Left lobe of liver (tissue), 2 donors: ENCODE measurements at regions not wholly inside any gene's neighbourhood (a gene's known extent, or its start where the extent isn't known, plus 50 kb on each side); places are given as distances from the start of the nearest gene placed in this dataset.

Experiments
- ATAC-seq: fragments of 200-7000 bp; cut with Tn5 transposase; one replicate; pipeline ENCODE4 v1.9.1; 2020; ENCODE audit warnings: mild to moderate bottlenecking, moderate library complexity
- DNase-seq: peaks from one replicate; pipeline ENCODE4 v3.0.0-alpha.2; 2020; ENCODE audit warnings: low spot score
- donor health status: DM: no; HTN: no; CAD: no; lungs with moderate emphysema.
- donor health status: DM: no; HTN: yes; CAD: no.

- no peak for ATAC-seq
- DNase-seq: no peak
These were observed 115.9 kb downstream of the GADD45G start for GRCh38 chr9:89720696-89721175.

DNA sequence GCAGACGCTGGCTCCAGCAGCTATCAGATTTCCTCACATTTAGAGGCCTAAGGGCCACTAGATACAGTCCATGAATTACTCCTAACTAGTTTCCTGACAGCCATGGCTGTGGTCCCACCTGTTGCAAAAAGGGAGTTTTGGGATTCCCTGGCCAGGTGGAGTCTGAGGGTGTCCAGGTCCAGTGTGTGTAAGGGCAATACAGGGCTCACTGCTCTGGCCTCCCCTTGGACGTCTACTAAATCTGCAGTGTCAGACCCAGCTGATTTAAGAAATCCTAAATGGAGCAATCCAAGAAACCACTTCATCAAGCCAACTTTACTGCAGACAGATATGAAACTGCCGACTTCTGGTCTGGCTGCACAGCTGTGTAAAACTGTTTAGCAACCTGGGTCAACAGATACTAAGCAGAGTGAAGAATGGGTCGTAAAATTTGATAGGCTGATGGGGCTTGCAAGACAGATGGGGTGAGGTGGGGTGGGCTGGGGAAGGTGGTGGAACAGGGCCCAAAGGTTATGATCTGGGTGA, 116.4 kb downstream of the GADD45G start:
- ATAC-seq: peak; percentile 31
- no peak for DNase-seq

- DNase-seq: no peak
- no peak for ATAC-seq
These were observed 117.2 kb downstream of the GADD45G start for GRCh38 chr9:89721971-89722530.

GRCh38 chr9:89722712-89723111, 117.9 kb downstream of the GADD45G start:
- DNase-seq (no peak), ATAC-seq (no peak)

DNA sequence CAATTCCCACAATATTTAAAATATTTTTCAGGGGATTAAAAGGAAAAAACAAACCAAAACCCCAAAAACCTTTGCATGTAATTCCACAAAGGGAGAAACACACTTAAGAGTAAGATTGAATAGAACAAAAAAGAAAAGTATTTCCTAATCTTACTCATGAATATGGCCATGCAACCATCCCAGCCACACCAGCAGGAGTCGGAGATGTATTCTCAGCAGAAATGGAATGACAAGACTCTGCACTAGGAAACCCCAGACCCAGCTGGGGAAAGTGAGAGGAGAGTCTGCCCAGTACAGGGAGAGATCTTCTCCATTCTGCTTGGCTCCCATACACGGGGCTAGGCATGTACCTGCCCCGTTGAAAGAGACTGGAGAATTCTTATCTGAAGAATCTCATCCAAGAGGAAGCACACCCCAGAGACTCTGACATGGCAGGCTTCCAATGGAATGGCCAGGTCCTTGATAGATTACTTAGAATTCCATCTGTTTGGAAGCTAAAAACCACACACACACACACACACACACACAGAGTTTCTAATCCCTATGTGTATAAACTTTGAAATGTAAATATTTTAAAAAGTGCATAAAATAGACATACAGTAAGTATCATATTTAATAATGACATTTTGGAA, 118.8 kb downstream of the GADD45G start:
- DNase-seq (no peak), ATAC-seq (no peak)

- DNase-seq: no peak
These were observed 119.8 kb downstream of the GADD45G start for GRCh38 chr9:89724659-89725058.

DNA sequence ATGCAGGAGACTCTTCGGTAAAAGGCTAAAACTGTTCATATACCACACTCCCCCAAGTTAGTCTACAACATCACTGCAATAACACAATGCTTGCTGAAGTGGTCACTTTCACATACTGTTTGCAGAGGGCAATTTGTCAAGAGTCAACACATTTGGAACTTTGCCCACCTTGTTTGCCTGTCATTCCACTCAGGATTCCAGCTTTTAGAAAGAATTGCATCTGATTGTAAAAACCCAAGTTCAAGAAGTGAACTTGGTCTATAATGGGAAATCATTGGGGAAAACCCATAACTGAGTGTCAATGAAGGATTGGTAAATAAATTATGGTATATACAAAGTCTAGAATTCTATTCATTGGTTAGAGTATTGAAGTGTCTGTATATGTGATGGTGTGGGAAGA, 120.5 kb downstream of the GADD45G start:
- DNase-seq: no peak
- ATAC-seq: no peak

More at GRCh38 chr9:89724659-89725058, 119.8 kb downstream of the GADD45G start:
- ATAC-seq: no peak

DNA sequence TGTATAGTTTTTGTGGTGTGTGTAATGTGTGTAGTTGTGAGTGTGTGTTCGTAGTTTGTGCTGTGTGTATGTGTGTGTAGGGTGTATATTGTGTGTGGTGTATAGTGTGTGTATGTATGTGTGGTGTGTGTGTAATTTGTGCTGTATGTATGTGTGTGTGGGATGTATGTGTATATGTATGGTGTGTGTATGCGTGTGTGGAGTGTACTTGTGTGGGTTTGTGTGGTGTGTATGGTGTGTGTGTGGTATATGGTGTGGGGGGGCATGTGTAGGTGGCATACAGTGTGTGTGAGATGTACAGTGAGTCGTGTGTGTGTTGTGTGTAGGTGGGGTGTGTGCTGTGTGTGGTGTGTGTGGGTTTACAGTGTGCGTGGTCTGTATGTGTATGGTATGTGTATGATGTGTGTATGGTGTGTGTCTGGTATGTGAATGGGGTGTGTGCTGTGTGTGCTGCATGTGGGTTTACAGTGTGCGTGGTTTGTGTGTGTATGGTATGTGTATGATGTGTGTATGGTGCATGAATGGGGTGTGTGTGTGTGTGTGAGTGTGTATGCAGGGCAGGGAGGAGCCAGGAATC, 125.2 kb downstream of the GADD45G start:
- ATAC-seq (no peak), DNase-seq (no peak)

GRCh38 chr9:89730715-89731114, 125.9 kb downstream of the GADD45G start:
- DNase-seq: peak; percentile 97
- ATAC-seq: peak; percentile 91

DNA sequence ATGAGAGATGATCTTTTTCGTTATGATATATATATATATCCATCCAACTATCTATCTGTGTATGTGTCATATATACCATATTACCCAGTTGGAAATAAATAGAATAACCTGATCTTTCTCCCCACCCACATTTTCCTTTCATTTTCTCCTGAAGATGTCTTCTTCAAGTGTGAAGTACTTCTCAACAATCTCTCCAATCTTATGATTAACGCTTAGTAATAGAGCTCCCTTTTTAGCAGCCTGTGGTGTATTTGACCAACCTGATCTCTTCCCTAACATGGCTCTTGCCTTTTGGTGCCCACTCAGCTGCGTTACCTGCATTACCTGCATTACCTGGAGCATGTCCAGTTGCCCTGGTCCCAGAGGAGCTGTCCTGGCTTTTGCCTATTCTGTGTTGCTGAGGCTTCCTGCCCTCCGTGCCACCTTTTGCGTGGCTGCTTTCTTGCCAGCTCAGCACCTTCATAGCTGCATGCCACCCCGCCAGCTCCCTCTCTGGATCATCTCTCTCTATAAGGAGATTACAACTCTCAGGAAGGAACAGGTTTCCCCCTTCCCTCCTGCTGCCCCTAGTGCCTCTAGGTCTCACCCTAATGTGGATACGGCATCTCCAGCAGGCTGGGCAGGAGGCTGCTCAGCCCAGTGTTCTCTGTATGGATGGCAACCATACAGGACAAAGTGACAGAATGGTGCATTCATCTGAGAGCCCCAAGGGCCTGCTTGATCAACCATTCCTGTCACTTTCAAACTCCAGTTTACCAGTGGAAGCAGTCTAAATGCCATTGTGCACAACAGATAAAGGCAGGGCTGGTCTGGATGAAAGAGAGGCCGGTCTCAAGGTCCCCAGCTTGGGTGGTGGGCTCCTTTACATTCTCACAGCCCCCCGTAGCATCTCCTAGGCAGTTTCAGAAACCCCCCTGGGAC, 126.7 kb downstream of the GADD45G start:
- ATAC-seq (no peak), DNase-seq (no peak)

- no peak for DNase-seq
- peak; percentile 27 for ATAC-seq
These were observed 127.6 kb downstream of the GADD45G start for GRCh38 chr9:89732295-89732938.

DNA sequence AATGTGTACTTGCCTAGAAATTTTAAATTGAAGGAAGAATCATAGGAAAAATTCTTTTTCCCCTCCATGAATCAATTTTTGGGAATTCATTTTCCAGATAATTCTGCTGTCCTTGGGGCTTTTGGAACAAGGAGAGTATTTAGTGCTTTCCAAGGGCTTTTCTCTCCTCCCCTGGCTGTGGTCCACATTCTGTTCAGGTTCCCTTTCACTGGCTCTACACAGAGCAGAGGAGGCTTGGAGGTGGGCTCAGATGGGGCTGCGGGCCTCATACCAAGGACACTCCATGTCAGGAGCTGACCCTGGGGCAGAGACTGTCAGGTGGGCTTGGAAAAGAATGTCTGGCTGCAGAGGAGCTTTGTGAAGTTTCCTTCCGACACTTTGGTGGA, 128.1 kb downstream of the GADD45G start:
- ATAC-seq: no peak
- no peak for DNase-seq

GRCh38 chr9:89734600-89735041, 129.8 kb downstream of the GADD45G start:
- DNase-seq: peak; percentile 88
- ATAC-seq: peak; percentile 77

GRCh38 chr9:89738137-89738932, 133.5 kb downstream of the GADD45G start:
- peak; percentile 70 for ATAC-seq
- no peak for DNase-seq

DNA sequence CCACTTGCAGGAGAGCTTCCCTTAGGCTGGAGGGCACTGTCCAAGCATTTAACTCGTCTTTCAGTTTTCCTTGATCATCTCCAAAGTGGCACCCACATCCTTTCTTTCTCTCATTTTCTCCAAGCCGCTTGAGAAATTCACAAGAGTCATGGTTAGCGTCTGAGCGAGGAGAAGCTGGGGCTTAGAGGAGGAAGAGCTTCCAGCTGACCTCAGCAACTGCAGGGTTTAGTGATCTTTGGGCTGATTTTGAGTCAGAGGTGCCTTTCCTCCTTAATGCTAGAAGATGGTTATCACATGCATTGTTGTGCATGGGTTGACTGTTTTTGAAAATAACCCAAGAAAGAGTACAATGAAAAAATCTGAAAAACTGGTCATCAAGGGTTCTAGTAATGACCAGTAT, 134.7 kb downstream of the GADD45G start:
- DNase-seq (no peak), ATAC-seq (no peak)

- ATAC-seq (no peak), DNase-seq (no peak)
These were observed 135.1 kb downstream of the GADD45G start for GRCh38 chr9:89739916-89740315.

DNA sequence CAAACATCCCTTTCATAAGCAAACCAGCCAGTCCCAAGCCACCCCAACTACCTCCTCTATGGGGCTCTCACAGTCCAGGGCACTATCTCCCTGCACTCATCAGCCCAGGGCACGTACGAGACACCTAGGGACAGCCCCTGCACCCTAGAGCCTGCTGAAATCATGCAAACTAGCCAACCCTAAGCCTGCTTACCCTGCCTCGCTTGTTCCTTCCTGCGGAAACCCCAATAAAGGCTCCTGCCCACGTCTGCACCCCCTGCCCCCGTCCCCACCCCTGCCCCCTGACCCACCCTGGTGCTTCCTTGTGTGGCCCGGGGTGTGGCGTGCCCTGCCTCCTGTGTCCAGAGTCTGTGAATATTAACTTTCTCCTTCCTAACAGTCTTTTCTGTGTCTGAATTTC, 135.9 kb downstream of the GADD45G start:
- ATAC-seq: no peak

DNA sequence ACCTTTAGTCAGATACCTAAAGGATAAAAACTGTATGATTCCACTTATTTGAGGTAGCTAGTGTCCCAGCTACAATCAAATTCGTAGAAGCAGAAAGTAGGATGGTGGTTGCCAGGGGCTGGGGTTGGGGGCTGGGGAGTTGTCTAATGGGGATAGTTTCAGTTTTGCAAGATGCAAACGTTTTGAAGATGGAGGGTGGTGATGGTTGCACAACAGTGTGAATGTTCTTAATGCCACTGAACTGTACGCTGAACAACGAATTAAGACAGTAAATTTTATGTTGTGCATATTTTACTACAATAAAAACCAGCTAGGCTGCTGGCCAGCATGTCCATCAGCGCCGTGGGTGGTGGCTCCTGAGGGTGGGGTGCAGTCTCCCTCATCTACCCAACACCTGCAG, 137.8 kb downstream of the GADD45G start:
- ATAC-seq (no peak), DNase-seq (no peak)

More for the DNA sequence above, 135.9 kb downstream of the GADD45G start:
- DNase-seq: no peak

DNA sequence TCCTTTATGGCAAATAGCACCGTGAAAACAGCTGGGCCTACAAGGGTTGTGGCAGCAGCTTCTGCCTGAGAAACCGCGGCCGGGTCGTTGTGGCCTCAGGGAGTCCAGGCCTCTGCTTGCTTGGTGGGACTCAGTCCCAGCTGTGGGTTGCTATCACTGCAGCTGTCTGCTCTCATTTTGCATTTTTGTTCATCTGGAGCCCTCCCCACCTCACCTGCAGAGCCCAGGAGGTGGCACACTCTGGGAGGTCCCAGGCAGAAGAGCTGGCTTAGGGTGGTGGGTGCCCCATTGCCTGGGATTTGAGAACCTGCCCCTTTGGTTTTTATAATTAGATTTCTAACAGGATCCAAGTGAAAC, 138.4 kb downstream of the GADD45G start:
- ATAC-seq (no peak), DNase-seq (no peak)
